GM19463 (cell line): ENCODE measurements at regions not wholly inside any gene's neighbourhood (a gene's known extent, or its start where the extent isn't known, plus 50 kb on each side); places are given as distances from the start of the nearest gene placed in this dataset.

Experiments
- ATAC-seq: cut with Tn5 transposase; IDR thresholded peaks from one replicate; pipeline ENCODE4 v1.9.1; 2021; ENCODE audit warnings: mild to moderate bottlenecking, moderate library complexity; ENCODE audit not compliant: unreplicated experiment

DNA sequence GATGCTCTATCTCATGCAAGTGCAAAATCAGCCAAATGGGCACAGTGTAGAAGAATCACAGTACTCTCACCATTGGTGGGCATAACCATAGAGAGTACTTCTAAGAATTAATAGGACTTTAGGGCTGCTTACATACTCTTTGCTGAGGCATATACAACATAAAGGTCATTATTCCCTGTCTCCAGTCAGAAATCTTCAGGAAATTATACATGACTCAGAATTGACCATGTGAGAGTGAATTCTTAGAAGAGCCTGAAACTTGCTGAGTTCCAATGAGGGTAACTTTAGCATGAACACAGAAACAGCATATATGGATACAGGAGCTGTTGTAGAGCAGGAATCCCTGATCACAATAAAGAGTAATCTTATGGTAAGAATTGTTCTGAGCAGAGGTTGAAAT lies 498.7 kb downstream of the TENT5A start:
- ATAC-seq, result no peak

GRCh38 chr6:81252231-81252630 lies 500.2 kb downstream of the TENT5A start:
- ATAC-seq, result no peak

DNA sequence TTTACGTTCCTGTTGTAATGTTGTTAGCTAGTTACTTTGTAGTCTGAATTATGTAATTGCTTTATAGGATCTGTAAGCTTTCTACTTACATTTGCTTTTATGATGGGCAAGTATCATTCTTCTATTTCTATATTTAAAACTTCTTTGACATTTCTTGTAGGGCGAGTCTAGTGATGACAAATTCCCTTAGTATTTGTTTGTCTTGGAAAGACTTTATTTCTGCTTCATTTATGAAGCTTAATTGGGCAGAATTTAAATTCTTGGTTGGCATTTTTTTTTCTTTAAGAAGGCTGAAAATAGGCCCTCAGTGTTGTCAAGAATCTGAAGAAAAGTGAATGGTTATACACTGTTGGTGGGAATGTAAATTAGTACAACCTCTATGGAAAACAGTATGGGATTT lies 506.3 kb downstream of the TENT5A start:
- no peak for ATAC-seq

DNA sequence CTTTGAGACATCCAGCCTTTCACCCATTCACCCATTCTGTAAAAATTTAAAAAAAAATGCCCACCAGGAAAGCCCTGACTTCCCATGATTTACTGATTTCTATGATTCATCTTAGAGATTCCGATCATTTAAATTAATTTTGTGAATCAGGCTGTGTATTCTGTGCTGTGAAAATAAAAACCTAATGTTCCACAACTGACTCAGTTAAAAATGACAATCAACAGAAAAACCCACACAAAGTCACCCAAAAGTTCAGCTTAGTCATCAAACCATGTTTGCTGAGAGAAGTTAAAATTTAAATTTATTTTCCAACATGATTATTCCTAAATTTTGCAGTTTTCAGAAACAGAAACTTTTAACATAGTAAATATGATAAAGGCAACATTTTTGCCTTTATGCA lies 509.9 kb downstream of the TENT5A start:
- ATAC-seq, result no peak

DNA sequence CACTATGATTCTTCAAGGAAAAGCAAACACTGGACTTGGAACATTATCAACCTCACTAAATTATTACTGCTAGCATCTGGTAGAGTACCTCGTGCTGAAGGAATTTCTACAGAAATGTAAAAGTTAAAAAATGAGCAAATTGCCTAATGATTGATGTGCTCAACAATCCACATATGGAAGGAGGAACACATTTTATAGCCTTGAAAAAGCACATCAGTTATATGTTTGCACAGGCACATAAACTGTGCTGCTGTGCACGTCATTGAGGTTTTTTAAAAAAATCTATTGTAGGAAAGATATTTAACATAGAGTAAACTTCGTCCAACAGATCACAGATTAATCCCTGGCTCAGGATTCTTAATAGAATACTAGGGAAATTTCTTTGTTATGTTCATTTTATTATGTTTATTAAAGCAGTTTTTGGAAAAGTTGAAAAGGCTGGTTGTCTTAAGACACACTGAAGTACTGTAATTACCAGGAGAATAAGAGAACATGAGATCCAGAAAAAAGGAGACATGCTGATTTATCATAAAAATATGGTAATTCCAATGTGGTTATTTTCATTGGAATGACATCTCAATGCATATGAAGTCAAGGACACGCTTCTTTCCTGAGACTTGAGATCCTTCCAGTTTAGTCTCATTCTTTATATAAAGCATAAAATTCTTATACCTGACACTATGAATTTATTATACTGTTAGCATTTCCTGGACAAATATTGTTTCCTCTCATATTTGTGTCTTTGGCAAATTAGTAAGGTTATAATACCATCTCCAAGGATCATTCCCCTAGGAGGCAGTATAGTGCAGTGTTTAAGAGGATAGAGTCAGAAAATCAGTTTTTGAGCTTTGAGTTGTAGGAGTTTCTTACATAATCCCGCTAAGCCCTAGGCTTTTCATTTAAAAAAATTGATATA lies 511.1 kb downstream of the TENT5A start:
- no peak for ATAC-seq

DNA sequence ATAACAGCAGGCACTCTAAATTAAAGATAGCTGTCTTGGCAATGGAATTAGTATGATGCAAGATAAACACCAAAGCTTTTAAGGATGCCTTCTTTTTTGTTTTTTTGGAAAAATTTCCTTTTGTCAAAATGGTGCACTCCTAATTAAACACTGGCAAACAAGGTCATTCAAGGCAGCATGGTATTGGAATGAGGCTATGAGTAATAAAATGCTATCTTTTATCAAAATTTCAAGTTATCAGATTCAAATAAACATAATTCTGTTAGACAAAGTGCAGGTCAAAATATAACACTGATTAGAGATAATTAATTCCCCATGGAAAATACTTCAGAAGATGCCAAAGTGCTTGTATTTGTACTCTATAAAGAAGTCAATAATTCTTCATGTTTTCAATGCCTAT lies 514.1 kb downstream of the TENT5A start:
- no peak for ATAC-seq

DNA sequence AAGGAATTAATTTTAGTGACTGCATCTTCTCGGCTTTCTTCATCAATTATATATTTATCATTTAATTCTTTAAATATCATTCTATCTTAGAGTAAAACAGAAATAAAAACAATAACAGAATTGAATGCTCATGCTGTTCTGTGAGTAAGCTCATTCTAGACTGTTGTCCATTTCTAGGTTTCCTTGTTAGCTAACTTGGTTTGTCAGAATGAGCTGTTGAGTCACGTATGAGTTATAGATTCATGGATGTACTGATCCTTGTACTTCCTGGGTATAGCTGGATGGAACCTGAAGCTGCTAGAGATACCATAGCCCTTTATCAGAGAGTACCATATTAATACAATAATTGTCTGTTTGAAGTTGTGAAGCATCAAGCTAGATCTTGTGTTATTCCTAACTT lies 515.3 kb downstream of the TENT5A start:
- ATAC-seq, result no peak

GRCh38 chr6:81235512-81235911 lies 517.0 kb downstream of the TENT5A start:
- ATAC-seq, result no peak

DNA sequence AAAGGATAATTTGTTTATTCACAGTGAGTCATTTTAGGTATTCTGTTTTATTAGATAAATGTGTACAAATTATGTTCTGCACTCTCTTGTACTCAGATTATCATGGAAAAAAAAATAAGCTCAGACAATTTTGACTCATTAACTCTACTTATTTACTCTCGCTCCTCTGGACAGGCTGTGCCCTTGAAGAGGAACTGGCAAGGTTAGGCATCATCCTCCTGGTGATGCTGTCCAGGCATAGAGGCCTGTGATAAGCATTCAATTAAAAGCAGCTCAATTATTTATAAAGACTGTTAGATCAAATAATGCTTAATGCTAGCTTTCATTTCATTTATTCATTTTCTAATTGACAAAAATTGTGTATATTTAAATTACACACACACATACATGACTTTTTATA lies 518.5 kb downstream of the TENT5A start:
- ATAC-seq, result no peak

DNA sequence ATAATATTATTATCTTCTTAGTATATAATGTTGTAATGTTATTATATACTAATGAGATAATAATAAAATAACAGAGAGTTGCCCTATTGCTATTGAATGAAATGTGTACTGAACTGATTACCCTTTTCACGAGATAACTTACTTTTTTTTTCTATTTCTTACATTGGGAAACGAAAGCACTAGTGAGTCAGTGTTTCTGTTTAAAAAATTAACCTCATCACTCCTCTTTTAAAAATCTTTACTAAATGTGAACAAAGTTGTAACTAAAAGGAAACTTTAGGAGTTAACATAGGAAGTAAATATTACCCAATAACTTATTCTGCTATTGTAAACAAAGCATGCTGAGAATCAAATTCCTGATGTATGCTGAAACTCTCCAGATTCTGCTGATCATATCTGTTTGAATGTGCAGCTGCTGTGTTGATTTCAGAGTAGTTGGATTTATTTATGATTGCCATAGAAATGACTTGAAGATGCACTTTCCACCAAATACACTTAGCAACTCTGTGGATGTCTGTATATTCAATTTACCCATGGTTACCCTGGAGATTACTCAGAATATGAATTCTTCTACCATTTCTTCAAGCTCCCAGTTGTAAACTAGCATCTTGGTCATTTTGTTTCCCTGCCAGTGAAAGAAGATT lies 523.4 kb downstream of the TENT5A start:
- ATAC-seq, result no peak

DNA sequence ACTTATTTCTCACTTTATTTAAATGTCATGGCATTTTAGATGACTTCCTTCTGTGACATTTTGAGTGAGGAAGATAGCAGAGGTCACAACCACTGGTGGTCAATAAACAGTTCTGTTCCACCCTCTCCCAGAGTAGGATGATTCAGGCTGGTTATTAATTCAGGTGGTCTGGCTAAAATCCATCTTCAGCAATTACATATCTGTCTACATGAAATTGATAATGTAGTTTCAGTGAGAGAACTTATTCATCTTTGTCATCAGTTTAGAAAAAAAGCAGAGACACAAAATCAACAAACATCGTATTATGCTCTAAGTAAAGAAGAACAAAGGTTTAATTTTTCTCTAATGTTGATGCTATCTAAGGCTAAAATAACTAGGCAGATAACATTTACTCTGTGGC lies 525.5 kb downstream of the TENT5A start:
- ATAC-seq, result no peak

DNA sequence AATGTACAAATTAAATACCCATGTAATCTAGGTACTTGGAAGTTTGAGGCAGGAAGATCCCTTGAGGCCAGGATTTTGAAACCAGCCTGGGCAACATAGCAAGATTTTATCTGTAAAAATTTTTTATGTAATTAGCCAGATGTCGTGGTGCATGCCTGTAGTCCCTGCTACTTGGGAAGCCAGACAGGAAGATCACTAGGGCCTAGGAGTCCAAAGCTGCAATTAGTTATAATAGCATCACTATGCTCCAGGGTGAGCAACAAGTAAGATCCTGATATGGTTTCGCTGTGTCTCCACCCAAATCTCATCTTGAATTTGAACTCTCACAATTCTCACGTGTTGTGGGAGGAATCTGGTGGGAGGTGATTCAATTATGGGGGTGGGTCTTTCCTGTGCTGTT lies 535.8 kb downstream of the TENT5A start:
- no peak for ATAC-seq

DNA sequence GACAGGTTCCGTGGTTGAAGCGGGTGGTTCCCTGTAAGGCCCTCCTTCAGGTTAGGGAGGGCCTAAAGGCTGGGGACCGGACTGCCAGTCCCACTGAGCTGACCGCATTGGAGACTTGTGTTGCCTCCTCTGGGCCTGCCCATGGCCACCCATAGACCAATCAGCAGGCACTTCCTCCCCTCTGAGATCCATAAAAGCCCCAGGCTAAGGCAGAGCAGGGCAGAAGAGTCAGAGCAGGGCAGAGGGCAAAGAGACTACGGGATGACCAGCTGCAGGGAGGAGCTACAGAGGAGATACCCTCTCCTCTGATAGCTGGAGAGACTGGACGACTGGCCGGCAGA lies 537.4 kb downstream of the TENT5A start:
- ATAC-seq, result no peak

DNA sequence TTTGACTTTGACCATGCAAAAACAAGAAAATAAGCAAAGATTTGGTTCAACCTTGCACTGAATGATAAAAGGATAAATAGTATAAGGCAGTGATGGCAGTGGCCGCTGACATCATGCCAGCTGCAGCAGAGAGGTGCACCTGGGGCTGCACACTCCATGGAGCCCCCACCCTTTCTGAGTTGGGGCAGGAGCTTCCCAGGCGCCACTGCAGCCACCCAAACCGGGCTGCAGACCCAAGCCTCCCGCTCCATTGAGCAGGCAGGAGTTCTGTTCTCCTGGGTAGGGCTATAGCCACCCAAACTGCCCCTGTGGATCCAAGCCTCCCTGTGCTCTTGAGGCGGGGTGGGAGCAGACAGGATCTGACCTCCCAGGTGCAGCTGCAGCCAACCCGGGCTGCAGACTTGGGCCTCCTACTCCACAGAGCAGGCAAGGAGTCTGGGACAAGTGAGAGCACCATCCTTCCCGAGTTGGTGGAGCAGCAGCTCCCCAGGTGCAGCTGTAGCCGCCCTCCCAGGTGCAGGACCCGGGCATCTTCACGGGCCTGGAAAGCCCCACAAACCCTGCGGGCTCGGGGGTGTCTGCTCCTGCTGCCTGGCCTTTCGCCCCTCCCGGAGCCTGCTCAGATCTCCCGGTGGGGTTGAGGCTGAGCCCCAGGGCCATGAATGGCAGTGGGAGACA lies 537.9 kb downstream of the TENT5A start:
- no peak for ATAC-seq

DNA sequence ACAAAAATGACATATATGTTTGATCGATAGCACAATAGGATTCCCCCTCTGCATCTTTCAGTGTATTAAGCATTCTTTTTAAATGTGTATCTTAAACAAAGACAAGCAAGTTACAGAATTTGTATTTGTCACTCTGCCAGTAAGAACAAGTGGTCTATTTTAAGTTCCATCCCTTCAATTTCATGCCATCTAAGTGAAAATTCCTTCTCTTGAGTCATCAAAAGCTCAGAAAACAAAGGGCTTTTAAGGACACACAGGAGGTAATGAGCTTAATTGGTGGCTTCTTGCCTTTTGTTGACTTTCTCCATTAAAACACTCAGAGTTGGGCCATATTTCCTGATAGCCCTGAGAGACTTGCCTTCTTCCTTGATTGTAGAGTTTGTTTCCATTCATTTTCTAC lies 547.8 kb downstream of the TENT5A start:
- no peak for ATAC-seq

- no peak for ATAC-seq
Measured at GRCh38 chr6:81194374-81194773, 558.1 kb downstream of the TENT5A start.

GRCh38 chr6:81172056-81172740 lies 580.3 kb downstream of the TENT5A start:
- ATAC-seq, result no peak

- no peak for ATAC-seq
Measured at GRCh38 chr6:81169166-81169565, 583.3 kb downstream of the TENT5A start.

GRCh38 chr6:81166770-81167169 lies 585.7 kb downstream of the TENT5A start:
- ATAC-seq, result no peak

DNA sequence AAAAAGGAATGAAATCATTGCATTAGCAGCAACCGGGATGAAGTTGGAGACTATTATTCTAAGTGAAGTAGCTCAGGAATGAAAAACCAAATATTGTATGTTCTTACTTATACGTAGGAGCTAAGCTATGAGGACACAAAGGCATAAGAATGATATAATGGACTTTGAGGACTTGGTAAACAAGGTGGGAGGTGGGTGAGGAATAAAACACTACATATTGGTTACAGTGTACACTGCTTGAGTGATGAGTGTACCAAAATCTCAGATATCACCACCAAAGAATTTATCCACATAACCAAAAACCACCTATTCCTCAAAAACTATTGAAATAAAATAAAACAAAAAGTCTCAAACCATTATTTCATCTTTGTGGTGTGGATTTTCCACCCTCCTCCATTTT lies 593.5 kb downstream of the TENT5A start:
- ATAC-seq, result no peak

DNA sequence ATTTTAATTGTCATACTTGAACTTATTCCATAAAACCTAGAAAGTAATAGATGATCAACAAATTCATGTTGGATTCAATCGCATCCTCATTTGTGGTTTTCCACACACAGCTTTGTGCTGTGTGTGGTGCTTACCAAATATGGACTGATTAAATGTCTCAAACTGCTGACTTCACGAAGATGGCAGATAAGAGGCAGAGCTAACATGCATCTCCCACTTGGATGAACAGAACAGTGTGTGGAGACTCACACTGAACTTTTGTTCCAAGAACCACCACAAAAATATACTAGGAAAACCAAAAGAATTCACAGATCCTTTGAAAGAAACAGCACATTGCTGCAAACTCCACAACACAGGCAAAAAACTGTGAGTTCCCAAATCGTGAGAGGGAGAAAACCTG lies 603.7 kb downstream of the TENT5A start:
- no peak for ATAC-seq
